Thoracic aorta (tissue), 2 donors: ENCODE measurements at regions not wholly inside any gene's neighbourhood (a gene's known extent, or its start where the extent isn't known, plus 50 kb on each side); places are given as distances from the start of the nearest gene placed in this dataset.

Source experiments
- ATAC-seq: fragments of 150-250 bp; one replicate; pipeline ENCODE4 v1.8.0; 2017; ENCODE audit warnings: low read depth; ENCODE audit not compliant: insufficient number of reproducible peaks, low FRiP score
- DNase-seq: peaks from one replicate; pipeline ENCODE4 v3.0.0-alpha.2; 2020; ENCODE audit warnings: low spot score
- H3K27ac ChIP-seq, 2 donors: fragments of 200-600 bp; sonication (generic); 1 replicate in 1 of 2; 2 replicates in 1 of 2; pipeline ENCODE4 v1.5.1; 2016; ENCODE audit warnings: mild to moderate bottlenecking in 2 of 2, moderate library complexity in 2 of 2
- H3K27me3 ChIP-seq: fragments of 200-600 bp; sonication (generic); replicated peaks from 2 replicates; pipeline ENCODE4 v1.6.0; 2016; ENCODE audit warnings: mild to moderate bottlenecking; ENCODE audit not compliant: insufficient read depth
- H3K36me3 ChIP-seq: fragments of 200-600 bp; sonication (generic); one replicate; pipeline ENCODE4 v1.5.1; 2016
- H3K4me1 ChIP-seq, 2 donors: fragments of 200-600 bp; sonication (generic); 1 replicate in 1 of 2; 2 replicates in 1 of 2; pipeline versions ENCODE4 v1.5.1 to v1.6.0; 2016; ENCODE audit warnings: low read depth in 2 of 2, mild to moderate bottlenecking in 1 of 2; ENCODE audit not compliant: control insufficient read depth in 1 of 2
- H3K4me3 ChIP-seq: fragments of 200-600 bp; sonication (generic); 2 replicates; pipeline ENCODE4 v1.5.1; 2016; ENCODE audit warnings: mild to moderate bottlenecking
- H3K9me3 ChIP-seq: fragments of 200-600 bp; sonication (generic); 2 replicates; pipeline ENCODE4 v1.5.1; 2016
- TF ChIP-seq, protein P1 (sequence below): fragments of 200-600 bp; sonication (generic); IDR thresholded peaks from one replicate; pipeline ENCODE4 v1.5.1; 2019; ENCODE audit warnings: antibody characterized with exemption

DNA sequence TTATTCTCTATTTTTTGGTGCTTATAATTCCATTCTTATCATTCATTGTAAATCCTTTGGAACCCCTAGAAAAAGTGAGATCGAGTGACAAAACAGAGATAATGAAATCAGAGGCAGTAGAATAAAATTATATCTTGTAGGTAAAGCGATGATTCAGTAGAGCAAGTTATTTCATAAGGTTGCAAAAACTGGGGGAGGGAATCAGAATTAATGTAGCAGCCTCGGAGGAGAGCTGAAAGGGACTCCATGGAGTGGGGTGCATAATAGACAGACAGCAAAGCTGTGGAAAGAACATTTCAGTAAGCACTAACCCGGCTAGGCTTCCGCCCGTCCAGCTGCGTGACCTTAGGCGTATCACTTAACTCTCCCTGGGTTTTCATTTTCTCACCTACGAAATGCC is 289.7 kb downstream of the EN1 start:
- no peak for ATAC-seq
- H3K27ac ChIP-seq = no peak overlapping the region
- no peaks in the 10 kb centered on the region for H3K27me3 ChIP-seq
- H3K9me3 ChIP-seq = no peaks in the 10 kb centered on the region
- no peak for DNase-seq
- no peak overlapping the region for H3K4me3 ChIP-seq
- no peaks in the 10 kb centered on the region for H3K4me1 ChIP-seq
- TF ChIP-seq, protein P1, sequence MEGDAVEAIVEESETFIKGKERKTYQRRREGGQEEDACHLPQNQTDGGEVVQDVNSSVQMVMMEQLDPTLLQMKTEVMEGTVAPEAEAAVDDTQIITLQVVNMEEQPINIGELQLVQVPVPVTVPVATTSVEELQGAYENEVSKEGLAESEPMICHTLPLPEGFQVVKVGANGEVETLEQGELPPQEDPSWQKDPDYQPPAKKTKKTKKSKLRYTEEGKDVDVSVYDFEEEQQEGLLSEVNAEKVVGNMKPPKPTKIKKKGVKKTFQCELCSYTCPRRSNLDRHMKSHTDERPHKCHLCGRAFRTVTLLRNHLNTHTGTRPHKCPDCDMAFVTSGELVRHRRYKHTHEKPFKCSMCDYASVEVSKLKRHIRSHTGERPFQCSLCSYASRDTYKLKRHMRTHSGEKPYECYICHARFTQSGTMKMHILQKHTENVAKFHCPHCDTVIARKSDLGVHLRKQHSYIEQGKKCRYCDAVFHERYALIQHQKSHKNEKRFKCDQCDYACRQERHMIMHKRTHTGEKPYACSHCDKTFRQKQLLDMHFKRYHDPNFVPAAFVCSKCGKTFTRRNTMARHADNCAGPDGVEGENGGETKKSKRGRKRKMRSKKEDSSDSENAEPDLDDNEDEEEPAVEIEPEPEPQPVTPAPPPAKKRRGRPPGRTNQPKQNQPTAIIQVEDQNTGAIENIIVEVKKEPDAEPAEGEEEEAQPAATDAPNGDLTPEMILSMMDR = no peak
- no peaks in the 10 kb centered on the region for H3K36me3 ChIP-seq

DNA sequence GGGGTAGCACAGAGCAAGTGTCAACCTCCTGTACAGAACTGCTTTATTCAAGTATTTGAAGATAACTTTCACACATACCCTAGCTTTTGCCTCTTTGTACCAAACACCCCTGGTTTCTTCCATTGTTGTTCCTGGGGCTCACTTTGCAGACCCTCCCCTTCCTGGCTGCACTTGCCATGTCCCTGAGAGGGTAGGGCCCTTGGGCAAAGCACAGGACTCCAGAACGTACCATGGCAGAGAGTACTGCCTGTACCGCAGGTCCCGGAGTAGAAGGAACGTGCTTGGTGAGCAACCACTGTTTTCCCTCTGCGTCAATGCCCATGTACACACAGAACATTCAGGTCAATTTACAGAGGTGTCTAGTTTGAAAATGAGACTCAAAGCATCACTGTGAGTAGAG is 290.4 kb downstream of the EN1 start:
- DNase-seq (no peak), ATAC-seq (no peak)
- H3K4me3 ChIP-seq = no peak overlapping the region
- no peaks in the 10 kb centered on the region for H3K27me3 ChIP-seq
- H3K27ac ChIP-seq = no peak overlapping the region
- no peaks in the 10 kb centered on the region for H3K36me3 ChIP-seq
- no peaks in the 10 kb centered on the region for H3K9me3 ChIP-seq
- no peaks in the 10 kb centered on the region for H3K4me1 ChIP-seq
- TF ChIP-seq, protein P1 = no peak

DNA sequence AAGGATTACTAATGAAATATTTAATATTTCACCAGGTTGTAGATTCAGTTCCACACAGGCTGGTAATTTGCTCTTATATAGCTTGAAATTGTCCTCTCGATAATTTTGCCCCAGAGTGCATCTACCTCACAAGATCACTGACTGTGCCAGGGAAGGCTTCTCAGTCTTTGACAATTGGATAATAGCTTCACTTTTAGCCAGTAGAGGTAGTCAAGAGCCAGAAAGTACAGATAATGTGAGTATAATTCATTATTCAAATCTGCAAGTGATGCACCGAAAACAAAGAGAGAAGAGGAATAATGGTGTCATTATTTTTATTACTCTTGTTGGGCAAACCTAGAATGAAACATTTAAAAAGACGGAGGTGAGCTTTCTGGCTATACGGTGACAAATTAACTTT is 292.8 kb downstream of the EN1 start:
- H3K9me3 ChIP-seq = no peaks in the 10 kb centered on the region
- H3K4me3 ChIP-seq = no peak overlapping the region
- H3K27ac ChIP-seq = no peak overlapping the region
- no peaks in the 10 kb centered on the region for H3K27me3 ChIP-seq
- ATAC-seq = no peak
- no peaks in the 10 kb centered on the region for H3K4me1 ChIP-seq
- TF ChIP-seq, protein P1 = no peak
- no peaks in the 10 kb centered on the region for H3K36me3 ChIP-seq
- no peak for DNase-seq

- Histone ChIP-seq H3K4me3 (no peak overlapping the region), H3K36me3 (no peaks in the 10 kb centered on the region), H3K4me1 (no peaks in the 10 kb centered on the region), H3K9me3 (no peaks in the 10 kb centered on the region), H3K27me3 (no peaks in the 10 kb centered on the region), H3K27ac (no peak overlapping the region)
- no peak for ATAC-seq
- TF ChIP-seq, protein P1 = no peak
- DNase-seq = no peak
These were observed 297.9 kb downstream of the EN1 start for GRCh38 chr2:118549503-118549902.

GRCh38 chr2:118548880-118549488 is 298.5 kb downstream of the EN1 start:
- H3K36me3 ChIP-seq = no peaks in the 10 kb centered on the region
- no peaks in the 10 kb centered on the region for H3K4me1 ChIP-seq
- TF ChIP-seq, protein P1 = no peak
- no peaks in the 10 kb centered on the region for H3K27me3 ChIP-seq
- no peaks in the 10 kb centered on the region for H3K9me3 ChIP-seq
- no peak for DNase-seq
- no peak for ATAC-seq
- H3K27ac ChIP-seq = no peak overlapping the region
- no peak overlapping the region for H3K4me3 ChIP-seq
